GM23338 (cell line): ENCODE measurements at regions not wholly inside any gene's neighbourhood (a gene's known extent, or its start where the extent isn't known, plus 50 kb on each side); places are given as distances from the start of the nearest gene placed in this dataset.
"Not testable (repeated sequence)": the region's sequence is repeated elsewhere in the genome, so short reads cannot be mapped to it uniquely, and the experiment has no call there.

Source experiments
- ATAC-seq: fragments of 200-7000 bp; cut with Tn5 transposase; 3 replicates; pipeline ENCODE4 v1.9.1; 2020
- DNase-seq: peaks from one replicate; pipeline ENCODE4 v3.0.0-alpha.2; 2015; ENCODE audit warnings: low spot score
- H2AFZ ChIP-seq: fragments of 200-600 bp; sonication (generic); 2 replicates; pipeline ENCODE4 v1.8.0; 2016; ENCODE audit warnings: antibody characterized with exemption, mild to moderate bottlenecking, moderate library complexity
- H3F3A ChIP-seq: fragments of 200-600 bp; sonication (generic); replicated peaks from 2 replicates; pipeline ENCODE4 v1.8.0; 2017; ENCODE audit warnings: antibody characterized with exemption, mixed run types, low read depth
- H3K27ac ChIP-seq: fragments of 200-600 bp; sonication (generic); 2 replicates; pipeline ENCODE4 v1.6.1; 2016; ENCODE audit warnings: low read depth
- H3K27me3 ChIP-seq: fragments of 200-600 bp; sonication (generic); 2 replicates; pipeline ENCODE4 v1.8.0; 2016; ENCODE audit warnings: mild to moderate bottlenecking, mixed run types, moderate library complexity; ENCODE audit not compliant: insufficient read depth
- H3K36me3 ChIP-seq: fragments of 200-600 bp; sonication (generic); 2 replicates; pipeline ENCODE4 v1.8.0; 2016; ENCODE audit warnings: mild to moderate bottlenecking; ENCODE audit not compliant: insufficient read depth
- H3K4me1 ChIP-seq: fragments of 200-600 bp; sonication (generic); 2 replicates; pipeline ENCODE4 v1.8.0; 2016; ENCODE audit warnings: mild to moderate bottlenecking, moderate library complexity; ENCODE audit not compliant: insufficient read depth
- H3K4me2 ChIP-seq: fragments of 200-600 bp; sonication (generic); 2 replicates; pipeline ENCODE4 v1.7.1; 2017; ENCODE audit warnings: mixed run types
- H3K4me3 ChIP-seq: fragments of 200-600 bp; sonication (generic); 2 replicates; pipeline ENCODE4 v1.6.1; 2016; ENCODE audit warnings: mixed run types
- H3K79me2 ChIP-seq: fragments of 200-600 bp; sonication (generic); replicated peaks from 2 replicates; pipeline ENCODE4 v1.8.0; 2017; ENCODE audit warnings: mild to moderate bottlenecking; ENCODE audit not compliant: insufficient read depth
- H3K9me2 ChIP-seq: fragments of 200-600 bp; sonication (generic); 2 replicates; pipeline ENCODE4 v1.8.0; 2017; ENCODE audit not compliant: insufficient read depth
- H4K20me1 ChIP-seq: fragments of 200-600 bp; sonication (generic); replicated peaks from 2 replicates; pipeline ENCODE4 v1.8.0; 2017; ENCODE audit warnings: mild to moderate bottlenecking; ENCODE audit not compliant: insufficient read depth
- H3K27ac Mint-ChIP-seq: 2 replicates; pipeline ENCODE4 v1.8.0; 2020; ENCODE audit warnings: inconsistent platforms, mild to moderate bottlenecking, moderate library complexity, mixed read lengths
- H3K27me3 Mint-ChIP-seq: 3 replicates; pipeline ENCODE4 v1.8.0; 2022; ENCODE audit warnings: low read depth, mild to moderate bottlenecking, moderate library complexity, mixed read lengths, inconsistent platforms; ENCODE audit not compliant: insufficient read depth, poor library complexity
- H3K36me3 Mint-ChIP-seq: 3 replicates; pipeline ENCODE4 v1.8.0; 2021; ENCODE audit warnings: low read depth, mild to moderate bottlenecking, inconsistent platforms, moderate library complexity, mixed read lengths
- H3K4me1 Mint-ChIP-seq: 3 replicates; pipeline ENCODE4 v1.8.0; 2020; ENCODE audit warnings: mild to moderate bottlenecking, inconsistent platforms, mixed read lengths
- H3K4me3 Mint-ChIP-seq: 3 replicates; pipeline ENCODE4 v1.8.0; 2021; ENCODE audit warnings: moderate library complexity, mild to moderate bottlenecking, inconsistent platforms, mixed read lengths
- H3K9me3 Mint-ChIP-seq: 3 replicates; pipeline ENCODE4 v1.8.0; 2020; ENCODE audit warnings: moderate library complexity, mild to moderate bottlenecking, inconsistent platforms, mixed read lengths
- CREB1 ChIP-seq: fragments of 250-450 bp; sonication (Bioruptor Pico); IDR thresholded peaks from 2 replicates; pipeline ENCODE4 v1.5.0; 2020; ENCODE audit warnings: low read depth, mild to moderate bottlenecking, moderate library complexity
- CTCF ChIP-seq, 2 experiments: fragments of 200-600 bp in 1 of 2; sonication (generic) in 1 of 2; conservative IDR thresholded peaks; 2 replicates each; pipeline versions ENCODE4 v1.5.1 to v1.6.1; 2016 to 2017; ENCODE audit warnings: antibody characterized with exemption in 2 of 2, low read depth in 2 of 2, mild to moderate bottlenecking in 2 of 2, moderate library complexity in 1 of 2
- ETS1 ChIP-seq: IDR thresholded peaks from 2 replicates; pipeline ENCODE4 v1.6.1; 2016; ENCODE audit warnings: antibody characterized with exemption
- EZH2 ChIP-seq: fragments of 200-600 bp; sonication (generic); IDR thresholded peaks from one replicate; pipeline ENCODE4 v1.8.0; 2017; ENCODE audit warnings: antibody characterized with exemption, mild to moderate bottlenecking, low read depth; ENCODE audit not compliant: unreplicated experiment
- EZH2phosphoT487 ChIP-seq: fragments of 200-600 bp; sonication (generic); IDR thresholded peaks from one replicate; pipeline ENCODE4 v1.8.1; 2018; ENCODE audit warnings: antibody characterized with exemption; ENCODE audit not compliant: unreplicated experiment
- NANOG ChIP-seq: IDR thresholded peaks from 2 replicates; pipeline ENCODE4 v1.6.1; 2016; ENCODE audit warnings: antibody characterized with exemption, borderline replicate concordance
- ZNF331 ChIP-seq: fragments of 250-450 bp; sonication (Bioruptor Pico); IDR thresholded peaks from 2 replicates; pipeline ENCODE4 v1.5.0; 2020; ENCODE audit warnings: low read depth, mild to moderate bottlenecking, moderate library complexity

- TF ChIP-seq EZH2phosphoT487 = no peak
- TF ChIP-seq EZH2 = no peak
- TF ChIP-seq CREB1 (CRISPR knock-in tag) = no peak
- no peak for TF ChIP-seq ETS1
- TF ChIP-seq ZNF331 (CRISPR knock-in tag) = no peak
- Mint-ChIP-seq H3K27ac (no peak overlapping the region; the same call in 1 of the 2 replicates), H3K9me3 (no peaks in the 10 kb centered on the region), H3K27me3 (no peaks in the 10 kb centered on the region), H3K4me1 (no peaks in the 10 kb centered on the region), H3K36me3 (no peaks in the 10 kb centered on the region), H3K4me3 (no peak overlapping the region)
- Histone ChIP-seq H3K4me3 (no peak overlapping the region), H3K27me3 (no peaks in the 10 kb centered on the region), H3K79me2 (no peaks in the 10 kb centered on the region), H3F3A (no peaks in the 10 kb centered on the region), H3K4me1 (no peaks in the 10 kb centered on the region), H4K20me1 (no peaks in the 10 kb centered on the region), H3K27ac (no peak overlapping the region), H2AFZ (no peak overlapping the region), H3K36me3 (no peaks in the 10 kb centered on the region), H3K9me2 (no peaks in the 10 kb centered on the region), H3K4me2 (no peak overlapping the region)
- DNase-seq (no peak), ATAC-seq (no peak)
Observed at GRCh38 chr5:99176186-99176585, 247.4 kb upstream of the CHD1 start.

- peak; percentile 44 for DNase-seq
- Histone ChIP-seq H4K20me1 (no peaks in the 10 kb centered on the region), H3K27me3 (no peaks in the 10 kb centered on the region), H3K4me2 (peak overlapping the region; percentile 36), H3K4me3 (no peak overlapping the region), H3K79me2 (no peaks in the 10 kb centered on the region), H3K4me1 (peaks cover 23% of the 10 kb centered on the region), H3K27ac (no peak overlapping the region), H3F3A (no peaks in the 10 kb centered on the region), H3K9me2 (no peaks in the 10 kb centered on the region), H2AFZ (no peak overlapping the region), H3K36me3 (no peaks in the 10 kb centered on the region)
- no peak for TF ChIP-seq EZH2phosphoT487
- TF ChIP-seq NANOG = peak; percentile 64; the same call in 1 of the 2 replicates
- peak in 1 of 2 experiments; percentile 55; a peak in 3 of 4 replicates for TF ChIP-seq CTCF (conservative IDR thresholded peaks at IDR 0.05; ENCODE audit: low read depth in 2 of 2)
- Mint-ChIP-seq H3K36me3 (no peaks in the 10 kb centered on the region; the same call in 2 of the 3 replicates), H3K4me1 (peaks cover 18% of the 10 kb centered on the region; the same call in 2 of the 3 replicates), H3K27ac (no peak overlapping the region; the same call in 1 of the 2 replicates), H3K9me3 (0 out of 3 replicates have a peak, but pooled peaks cover 5% of the 10 kb centered on the region), H3K27me3 (no peaks in the 10 kb centered on the region), H3K4me3 (no peak overlapping the region; the same call in 2 of the 3 replicates)
- no peak; the same call in 2 of the 3 replicates for ATAC-seq
Observed at GRCh38 chr5:99169309-99169708, 240.5 kb upstream of the CHD1 start.

GRCh38 chr5:99161538-99161937 lies 232.7 kb upstream of the CHD1 start:
- H3K27ac ChIP-seq, H3K4me2 ChIP-seq, DNase-seq, H3K4me1 Mint-ChIP-seq, H3K9me2 ChIP-seq, H3K4me3 Mint-ChIP-seq, H3K27me3 ChIP-seq, H3K4me3 ChIP-seq, H3F3A ChIP-seq, ATAC-seq, H3K9me3 Mint-ChIP-seq, H2AFZ ChIP-seq, H3K36me3 ChIP-seq, H3K27me3 Mint-ChIP-seq, H3K27ac Mint-ChIP-seq, H3K4me1 ChIP-seq, H4K20me1 ChIP-seq, H3K79me2 ChIP-seq, H3K36me3 Mint-ChIP-seq: not testable (repeated sequence)
